ENCODE measurements at regions not wholly inside any gene's neighbourhood (a gene's known extent, or its start where the extent isn't known, plus 50 kb on each side); places are given as distances from the start of the nearest gene placed in this dataset.

GRCh38 chr18:22499421-22499820, 81.7 kb upstream of the CTAGE1 start:
- Histone ChIP-seq H3K9me2 (ENCODE audit: insufficient read depth) (no peaks in the 10 kb centered on the region), H3K9me3 (ENCODE audit: control insufficient read depth in 1 of 2, insufficient read depth in 1 of 2, low read depth in 1 of 2, low read length in 2 of 2) (no peaks in the 10 kb centered on the region), H3K9ac (ENCODE audit: low read length) (no peak overlapping the region), H3K27me3 (ENCODE audit: insufficient read depth, low read length) (no peaks in the 10 kb centered on the region), H3K27ac (ENCODE audit: low read depth, low read length) (no peak overlapping the region), H2AFZ (ENCODE audit: low read depth, low read length, poor library complexity, severe bottlenecking) (no peak overlapping the region), H3K79me2 (ENCODE audit: insufficient read depth, low read length) (no peaks in the 10 kb centered on the region), H3K4me1 (ENCODE audit: control insufficient read depth in 1 of 2, insufficient read depth in 2 of 2, low read length in 2 of 2) (no peaks in the 10 kb centered on the region), H4K20me1 (ENCODE audit: insufficient read depth) (no peaks in the 10 kb centered on the region), H3K4me3 (replicated peaks in 1 of 2; ENCODE audit: low read depth in 1 of 2, low read length in 2 of 2) (no peak overlapping the region), H3K4me2 (ENCODE audit: low read length) (no peak overlapping the region), H3K36me3 (ENCODE audit: control insufficient read depth in 1 of 2, insufficient read depth in 2 of 2, low read length in 2 of 2) (no peaks in the 10 kb centered on the region)
- no TSS peak for BruUV-seq (replicated peaks)
- ChIA-PET RAD21 (ENCODE audit: low non-redundant PET in 1 of 2, low total read pairs in 2 of 2, uncharacterized antibody in 2 of 2, unreplicated experiment in 2 of 2) (no interaction called here), CTCF (no interaction called here), POLR2A (no interaction called here)
- no peak for TF ChIP-seq POLR2AphosphoS5 (IDR thresholded peaks at IDR 0.05; ENCODE audit: low read depth, low read length)
- no peak for TF ChIP-seq RAD21 (IDR thresholded peaks at IDR 0.05; ENCODE audit: low read depth)
- TF ChIP-seq JUND (IDR thresholded peaks at IDR 0.05) = no peak
- no peak for TF ChIP-seq MAX (IDR thresholded peaks at IDR 0.05)
- no peak for DNase-seq (ENCODE audit: low read depth, low spot score)
- ATAC-seq = no peak
- intact Hi-C loops (cut with micrococcal nuclease) = no loop called here

- POLR2A ChIA-PET = no interaction called here
- Histone ChIP-seq H3K79me2 (ENCODE audit: insufficient read depth, low read length) (no peaks in the 10 kb centered on the region), H3K9me2 (ENCODE audit: insufficient read depth) (no peaks in the 10 kb centered on the region), H3K4me2 (ENCODE audit: low read length) (no peak overlapping the region), H4K20me1 (ENCODE audit: insufficient read depth) (no peaks in the 10 kb centered on the region), H3K9me3 (ENCODE audit: control insufficient read depth in 1 of 2, insufficient read depth in 1 of 2, low read depth in 1 of 2, low read length in 2 of 2) (no peaks in the 10 kb centered on the region), H3K27me3 (ENCODE audit: insufficient read depth, low read length) (no peaks in the 10 kb centered on the region), H3K27ac (ENCODE audit: low read depth, low read length) (no peak overlapping the region), H3K36me3 (ENCODE audit: control insufficient read depth in 1 of 2, insufficient read depth in 2 of 2, low read length in 2 of 2) (no peaks in the 10 kb centered on the region), H3K4me3 (replicated peaks in 1 of 2; ENCODE audit: low read depth in 1 of 2, low read length in 2 of 2) (no peak overlapping the region), H3K4me1 (ENCODE audit: control insufficient read depth in 1 of 2, insufficient read depth in 2 of 2, low read length in 2 of 2) (no peaks in the 10 kb centered on the region), H2AFZ (ENCODE audit: low read depth, low read length, poor library complexity, severe bottlenecking) (no peak overlapping the region), H3K9ac (ENCODE audit: low read length) (no peak overlapping the region)
- RAD21 ChIA-PET (ENCODE audit: low non-redundant PET in 1 of 2, low total read pairs in 2 of 2, uncharacterized antibody in 2 of 2, unreplicated experiment in 2 of 2) = no interaction called here
- TF ChIP-seq ATF3 (IDR thresholded peaks at IDR 0.05) (no peak), EZH2phosphoT487 (IDR thresholded peaks at IDR 0.05; ENCODE audit: borderline replicate concordance) (no peak), POLR2A (IDR thresholded peaks at IDR 0.05; ENCODE audit: borderline replicate concordance, extremely low read depth, insufficient read depth, insufficient read length) (no peak), MAX (IDR thresholded peaks at IDR 0.05) (no peak), EGR1 (IDR thresholded peaks at IDR 0.05; ENCODE audit: low read depth) (no peak), ELF1 (IDR thresholded peaks at IDR 0.05; ENCODE audit: borderline replicate concordance, low read depth) (no peak), JUND (IDR thresholded peaks at IDR 0.05) (no peak), TCF7L2 (IDR thresholded peaks at IDR 0.05; ENCODE audit: borderline replicate concordance, extremely low read depth, insufficient read depth, insufficient read length) (no peak), RAD21 (IDR thresholded peaks at IDR 0.05; ENCODE audit: low read depth) (no peak)
- TF ChIP-seq, protein P1, sequence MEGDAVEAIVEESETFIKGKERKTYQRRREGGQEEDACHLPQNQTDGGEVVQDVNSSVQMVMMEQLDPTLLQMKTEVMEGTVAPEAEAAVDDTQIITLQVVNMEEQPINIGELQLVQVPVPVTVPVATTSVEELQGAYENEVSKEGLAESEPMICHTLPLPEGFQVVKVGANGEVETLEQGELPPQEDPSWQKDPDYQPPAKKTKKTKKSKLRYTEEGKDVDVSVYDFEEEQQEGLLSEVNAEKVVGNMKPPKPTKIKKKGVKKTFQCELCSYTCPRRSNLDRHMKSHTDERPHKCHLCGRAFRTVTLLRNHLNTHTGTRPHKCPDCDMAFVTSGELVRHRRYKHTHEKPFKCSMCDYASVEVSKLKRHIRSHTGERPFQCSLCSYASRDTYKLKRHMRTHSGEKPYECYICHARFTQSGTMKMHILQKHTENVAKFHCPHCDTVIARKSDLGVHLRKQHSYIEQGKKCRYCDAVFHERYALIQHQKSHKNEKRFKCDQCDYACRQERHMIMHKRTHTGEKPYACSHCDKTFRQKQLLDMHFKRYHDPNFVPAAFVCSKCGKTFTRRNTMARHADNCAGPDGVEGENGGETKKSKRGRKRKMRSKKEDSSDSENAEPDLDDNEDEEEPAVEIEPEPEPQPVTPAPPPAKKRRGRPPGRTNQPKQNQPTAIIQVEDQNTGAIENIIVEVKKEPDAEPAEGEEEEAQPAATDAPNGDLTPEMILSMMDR (IDR thresholded peaks at IDR 0.05 in 2 of 3, conservative IDR thresholded peaks at IDR 0.05 in 1 of 3; ENCODE audit: borderline replicate concordance in 1 of 3, insufficient read depth in 1 of 3, low read depth in 2 of 3, low read length in 2 of 3) = no peak
- ATAC-seq = no peak
- no peak for DNase-seq (ENCODE audit: low read depth, low spot score)
- intact Hi-C loops (cut with micrococcal nuclease) = no loop called here
- BruUV-seq (replicated peaks) = no TSS peak
- CTCF ChIA-PET = no interaction called here
These were observed 86.1 kb upstream of the CTAGE1 start for GRCh38 chr18:22503803-22504202.

All from HCT116 (cell line).